ENCODE measurements at regions not wholly inside any gene's neighbourhood (a gene's known extent, or its start where the extent isn't known, plus 50 kb on each side); places are given as distances from the start of the nearest gene placed in this dataset.

GRCh38 chr2:76672798-76673197 lies 849.4 kb downstream of the LRRTM4 start:
- TF ChIP-seq ZNF274 (IDR thresholded peaks at IDR 0.05; ENCODE audit: low read depth, low read length) (no peak), SUZ12 (IDR thresholded peaks at IDR 0.05; ENCODE audit: extremely low read depth, insufficient read depth, insufficient read length) (no peak), YY1 (IDR thresholded peaks at IDR 0.05; ENCODE audit: insufficient read depth, insufficient read length) (no peak)

Data from NT2/D1 (cell line).